SK-N-SH (cell line): ENCODE measurements at regions not wholly inside any gene's neighbourhood (a gene's known extent, or its start where the extent isn't known, plus 50 kb on each side); places are given as distances from the start of the nearest gene placed in this dataset.

Experiments
- CTCF ChIA-PET: fragments of 300-600, 350-600 bp; formaldehyde crosslinking; extraction: SDS; loops from one replicate; lab custom pipeline; 2021; lab: Yijun Ruan, JAX
- POLR2A ChIA-PET: fragments of 350-600 bp; sonication (Branson Sonifier 250); formaldehyde crosslinking; extraction: SDS; loops from one replicate; lab custom pipeline; 2020; ENCODE audit warnings: antibody characterized with exemption, inconsistent platforms; lab: Yijun Ruan, JAX
- DNase-seq: peaks from one replicate; pipeline ENCODE4 v3.0.0; 2012
- H2AFZ ChIP-seq: fragments of 200-600 bp; sonication (generic); 2 replicates; pipeline ENCODE4 v1.8.1; 2016; ENCODE audit warnings: antibody characterized with exemption, mild to moderate bottlenecking, low read depth
- H3F3A ChIP-seq: fragments of 200-600 bp; sonication (generic); replicated peaks from 2 replicates; pipeline ENCODE3; 2016; ENCODE audit warnings: antibody characterized with exemption, mild to moderate bottlenecking; ENCODE audit not compliant: insufficient read depth
- H3K27ac ChIP-seq, 2 experiments: fragments of 200-500 bp in 1 of 2; fragments of 200-600 bp in 1 of 2; sonication (Bioruptor generic) in 1 of 2; sonication (generic), shearing (Covaris generic) in 1 of 2; 2 replicates each; pipeline versions ENCODE4 v1.5.1 to v1.6.1; 2014 to 2016; ENCODE audit warnings: low read depth in 2 of 2, inconsistent platforms in 1 of 2, low read length in 1 of 2, mild to moderate bottlenecking in 1 of 2, mixed read lengths in 1 of 2
- H3K27me3 ChIP-seq: fragments of 200-600 bp; sonication (generic), shearing (Covaris generic); 2 replicates; pipeline ENCODE4 v1.6.1; 2016; ENCODE audit warnings: mixed run types; ENCODE audit not compliant: insufficient read depth
- H3K36me3 ChIP-seq, 2 experiments: fragments of 200-500 bp in 1 of 2; fragments of 200-600 bp in 1 of 2; sonication (Bioruptor generic) in 1 of 2; sonication (generic) in 1 of 2; replicated peaks in 1 of 2; 2 replicates each; pipeline versions ENCODE3 to v1.5.1; 2014 to 2016; ENCODE audit warnings: low read length in 1 of 2, mild to moderate bottlenecking in 1 of 2; ENCODE audit not compliant: insufficient read depth in 2 of 2, control insufficient read depth in 1 of 2
- H3K4me1 ChIP-seq, 2 experiments: fragments of 200-500 bp in 1 of 2; fragments of 200-600 bp in 1 of 2; sonication (Bioruptor generic) in 1 of 2; sonication (generic), shearing (Covaris generic) in 1 of 2; 2 replicates each; pipeline versions ENCODE4 v1.5.1 to v1.6.1; 2014 to 2016; ENCODE audit warnings: low read depth in 1 of 2, low read length in 1 of 2, mixed run types in 1 of 2; ENCODE audit not compliant: insufficient read depth in 2 of 2, control insufficient read depth in 1 of 2
- H3K4me2 ChIP-seq: fragments of 200-600 bp; sonication (generic), shearing (Covaris generic); 2 replicates; pipeline ENCODE4 v1.6.1; 2017; ENCODE audit warnings: mixed run types
- H3K4me3 ChIP-seq, 2 experiments: fragments of 200-500 bp in 1 of 2; fragments of 200-600 bp in 1 of 2; sonication (Bioruptor generic) in 1 of 2; sonication (generic), shearing (Covaris generic) in 1 of 2; 2 replicates each; pipeline versions ENCODE4 v1.5.1 to v1.8.1; 2014 to 2016; ENCODE audit warnings: low read depth in 2 of 2, inconsistent platforms in 1 of 2, low read length in 1 of 2, mild to moderate bottlenecking in 1 of 2, mixed read lengths in 1 of 2, moderate library complexity in 1 of 2
- H3K79me2 ChIP-seq: fragments of 200-600 bp; sonication (generic); 2 replicates; pipeline ENCODE4 v1.8.1; 2017; ENCODE audit warnings: mild to moderate bottlenecking; ENCODE audit not compliant: insufficient read depth
- H3K9ac ChIP-seq: fragments of 200-600 bp; sonication (generic); 2 replicates; pipeline ENCODE4 v1.6.1; 2017; ENCODE audit warnings: mixed run types
- H3K9me2 ChIP-seq: fragments of 200-600 bp; sonication (generic); 2 replicates; pipeline ENCODE4 v1.6.1; 2017; ENCODE audit warnings: mixed run types
- H3K9me3 ChIP-seq: fragments of 200-600 bp; sonication (generic); 2 replicates; pipeline ENCODE4 v1.6.1; 2017; ENCODE audit warnings: mixed run types, mild to moderate bottlenecking, moderate library complexity
- H4K20me1 ChIP-seq: fragments of 200-600 bp; sonication (generic); 2 replicates; pipeline ENCODE4 v1.6.1; 2017; ENCODE audit warnings: mild to moderate bottlenecking, mixed run types; ENCODE audit not compliant: insufficient read depth
- ELF1 ChIP-seq: IDR thresholded peaks from 2 replicates; pipeline ENCODE4 v1.4.0; 2012
- EP300 ChIP-seq, 2 experiments: IDR thresholded peaks; 2 replicates each; pipeline versions ENCODE4 v1.4.0 to v1.6.1; 2012; ENCODE audit warnings: borderline replicate concordance in 1 of 2, low read depth in 1 of 2, low read length in 1 of 2
- EZH2phosphoT487 ChIP-seq: fragments of 200-600 bp; sonication (generic); IDR thresholded peaks from 2 replicates; pipeline ENCODE4 v1.6.1; 2017; ENCODE audit warnings: low read depth, mixed run types, mild to moderate bottlenecking, antibody characterized with exemption, moderate library complexity, borderline replicate concordance
- FOSL2 ChIP-seq: IDR thresholded peaks from 2 replicates; pipeline ENCODE4 v1.4.0; 2012; ENCODE audit warnings: low read depth, mild to moderate bottlenecking, moderate library complexity, borderline replicate concordance
- GABPA ChIP-seq: IDR thresholded peaks from 2 replicates; pipeline ENCODE4 v1.4.0; 2012; ENCODE audit warnings: low read depth, mild to moderate bottlenecking
- JUND ChIP-seq: IDR thresholded peaks from 2 replicates; pipeline ENCODE4 v1.4.0; 2012
- MXI1 ChIP-seq: IDR thresholded peaks from 2 replicates; pipeline ENCODE4 v1.6.1; 2012; ENCODE audit warnings: mild to moderate bottlenecking, low read depth, low read length, improper control_type of control experiment
- NFIC ChIP-seq: IDR thresholded peaks from 2 replicates; pipeline ENCODE4 v1.4.0; 2012; ENCODE audit warnings: borderline replicate concordance
- NRF1 ChIP-seq: IDR thresholded peaks from 2 replicates; pipeline ENCODE4 v1.6.1; 2012; ENCODE audit warnings: low read depth, mild to moderate bottlenecking, low read length
- POLR2AphosphoS5 ChIP-seq: IDR thresholded peaks from 2 replicates; pipeline ENCODE4 v1.6.1; 2012; ENCODE audit warnings: low read depth, low read length
- RAD21 ChIP-seq: IDR thresholded peaks from 2 replicates; pipeline ENCODE4 v1.6.1; 2012; ENCODE audit warnings: mild to moderate bottlenecking, low read length
- RCOR1 ChIP-seq: fragments of 150-350 bp; IDR thresholded peaks from 2 replicates; pipeline ENCODE4 v1.6.1; 2017; ENCODE audit warnings: antibody characterized with exemption, low read length
- RFX5 ChIP-seq: IDR thresholded peaks from 2 replicates; pipeline ENCODE4 v1.6.1; 2012; ENCODE audit warnings: mild to moderate bottlenecking, improper control_type of control experiment, low read length
- SIN3A ChIP-seq: IDR thresholded peaks from 2 replicates; pipeline ENCODE4 v1.6.1; 2012; ENCODE audit warnings: low read depth, mild to moderate bottlenecking, low read length, moderate library complexity, borderline replicate concordance
- SMC3 ChIP-seq: IDR thresholded peaks from 2 replicates; pipeline ENCODE4 v1.6.1; 2012; ENCODE audit warnings: low read depth, low read length, improper control_type of control experiment
- TAF1 ChIP-seq: IDR thresholded peaks from 2 replicates; pipeline ENCODE4 v1.6.1; 2012; ENCODE audit warnings: low read depth, mild to moderate bottlenecking, low read length, moderate library complexity, borderline replicate concordance
- TCF12 ChIP-seq: IDR thresholded peaks from 2 replicates; pipeline ENCODE4 v1.4.0; 2012
- YY1 ChIP-seq: IDR thresholded peaks from 2 replicates; pipeline ENCODE4 v1.4.0; 2012; ENCODE audit warnings: low read depth, mild to moderate bottlenecking
- WGBS: methylation state at CpG from one replicate; pipeline ENCODE4 v1.1.6; 2017; ENCODE audit warnings: low lambda C conversion rate; 5-methylcytosine and 5-hydroxymethylcytosine counted together
- TF ChIP-seq, protein P1 (sequence below): IDR thresholded peaks from 2 replicates; pipeline ENCODE4 v1.6.1; 2012; ENCODE audit warnings: mild to moderate bottlenecking, low read depth, low read length, moderate library complexity
- TF ChIP-seq, protein P2 (sequence below): fragments of 150-350 bp; IDR thresholded peaks from 2 replicates; pipeline ENCODE4 v1.6.1; 2016; ENCODE audit warnings: mild to moderate bottlenecking, low read depth, low read length
- TF ChIP-seq, protein P3 (sequence below): IDR thresholded peaks from 2 replicates; pipeline ENCODE4 v1.4.0; 2012; ENCODE audit warnings: low read depth, borderline replicate concordance
- TF ChIP-seq, protein P4 (sequence below): IDR thresholded peaks from 2 replicates; pipeline ENCODE4 v1.4.0; 2012; ENCODE audit warnings: low read depth

DNA sequence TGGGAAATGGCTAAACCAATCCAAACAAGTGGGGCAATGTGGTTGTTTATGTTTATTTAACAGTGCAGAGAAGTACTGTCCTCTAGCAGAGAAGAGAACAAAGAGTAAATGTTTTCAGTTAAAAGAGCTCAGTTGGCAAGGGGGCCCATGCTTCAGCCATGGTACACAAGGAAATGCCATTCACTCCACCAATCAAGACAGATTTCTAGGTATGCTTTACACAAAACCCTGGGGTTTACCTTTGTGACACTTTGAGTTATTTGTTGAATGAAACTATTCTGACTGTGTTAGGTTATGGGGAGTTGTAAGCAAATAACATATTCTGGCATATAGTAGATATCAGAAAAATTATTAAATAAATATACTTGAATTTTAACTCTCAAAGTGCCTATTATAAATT is 228.5 kb upstream of the MME start:
- ChIA-PET POLR2A (no interaction called here), CTCF (interaction anchor here (0.9 kb wide), 1 partner anchor 22 kb away, joined by 3 read pairs; no protein-coding TSS in a partner anchor)
- Histone ChIP-seq H3K4me3 (no peak overlapping the region), H3F3A (no peaks in the 10 kb centered on the region), H3K27ac (no peak overlapping the region), H3K9me3 (no peaks in the 10 kb centered on the region), H4K20me1 (no peaks in the 10 kb centered on the region), H3K36me3 (no peaks in the 10 kb centered on the region), H3K79me2 (no peaks in the 10 kb centered on the region), H2AFZ (no peak overlapping the region), H3K9me2 (no peaks in the 10 kb centered on the region), H3K27me3 (no peaks in the 10 kb centered on the region), H3K4me1 (no peaks in the 10 kb centered on the region), H3K4me2 (no peak overlapping the region), H3K9ac (no peak overlapping the region)
- no peak for DNase-seq
- no peak for TF ChIP-seq NRF1
- no peak for TF ChIP-seq JUND
- TF ChIP-seq, protein P1, sequence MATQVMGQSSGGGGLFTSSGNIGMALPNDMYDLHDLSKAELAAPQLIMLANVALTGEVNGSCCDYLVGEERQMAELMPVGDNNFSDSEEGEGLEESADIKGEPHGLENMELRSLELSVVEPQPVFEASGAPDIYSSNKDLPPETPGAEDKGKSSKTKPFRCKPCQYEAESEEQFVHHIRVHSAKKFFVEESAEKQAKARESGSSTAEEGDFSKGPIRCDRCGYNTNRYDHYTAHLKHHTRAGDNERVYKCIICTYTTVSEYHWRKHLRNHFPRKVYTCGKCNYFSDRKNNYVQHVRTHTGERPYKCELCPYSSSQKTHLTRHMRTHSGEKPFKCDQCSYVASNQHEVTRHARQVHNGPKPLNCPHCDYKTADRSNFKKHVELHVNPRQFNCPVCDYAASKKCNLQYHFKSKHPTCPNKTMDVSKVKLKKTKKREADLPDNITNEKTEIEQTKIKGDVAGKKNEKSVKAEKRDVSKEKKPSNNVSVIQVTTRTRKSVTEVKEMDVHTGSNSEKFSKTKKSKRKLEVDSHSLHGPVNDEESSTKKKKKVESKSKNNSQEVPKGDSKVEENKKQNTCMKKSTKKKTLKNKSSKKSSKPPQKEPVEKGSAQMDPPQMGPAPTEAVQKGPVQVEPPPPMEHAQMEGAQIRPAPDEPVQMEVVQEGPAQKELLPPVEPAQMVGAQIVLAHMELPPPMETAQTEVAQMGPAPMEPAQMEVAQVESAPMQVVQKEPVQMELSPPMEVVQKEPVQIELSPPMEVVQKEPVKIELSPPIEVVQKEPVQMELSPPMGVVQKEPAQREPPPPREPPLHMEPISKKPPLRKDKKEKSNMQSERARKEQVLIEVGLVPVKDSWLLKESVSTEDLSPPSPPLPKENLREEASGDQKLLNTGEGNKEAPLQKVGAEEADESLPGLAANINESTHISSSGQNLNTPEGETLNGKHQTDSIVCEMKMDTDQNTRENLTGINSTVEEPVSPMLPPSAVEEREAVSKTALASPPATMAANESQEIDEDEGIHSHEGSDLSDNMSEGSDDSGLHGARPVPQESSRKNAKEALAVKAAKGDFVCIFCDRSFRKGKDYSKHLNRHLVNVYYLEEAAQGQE, result no peak

DNA sequence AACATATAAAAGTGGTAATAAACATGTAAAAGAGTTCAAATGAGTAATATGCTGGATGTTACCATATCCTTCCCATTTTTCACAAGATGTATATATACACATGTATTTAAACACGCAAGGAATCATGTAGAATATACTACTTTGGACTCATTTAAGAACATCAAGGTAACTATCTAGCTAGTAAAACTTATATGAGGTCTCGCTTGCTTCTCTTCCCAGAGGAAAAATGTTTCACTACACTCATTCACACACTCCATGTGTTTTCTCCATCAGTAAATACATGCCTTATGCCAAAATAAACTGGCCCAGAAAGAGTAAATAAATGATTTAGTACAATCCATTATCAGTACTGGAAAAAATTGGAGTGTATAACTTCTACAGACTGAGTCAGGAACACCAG is 229.2 kb upstream of the MME start:
- CTCF ChIA-PET, result interaction anchor here (0.9 kb wide), 1 partner anchor 22 kb away, joined by 3 read pairs; no protein-coding TSS in a partner anchor
- H3K4me1 ChIP-seq, result no peaks in the 10 kb centered on the region
- POLR2A ChIA-PET, result no interaction called here
- TF ChIP-seq SIN3A, result no peak
- no peak for TF ChIP-seq FOSL2
- no peak for TF ChIP-seq RAD21
- no peak for TF ChIP-seq RCOR1
- no peak for TF ChIP-seq GABPA
- TF ChIP-seq NFIC, result no peak
- TF ChIP-seq EP300 (IDR thresholded peaks at IDR 0.05; ENCODE audit: borderline replicate concordance in 1 of 2, low read depth in 1 of 2, low read length in 1 of 2), result no peak
- no peak for TF ChIP-seq YY1
- TF ChIP-seq, protein P2, sequence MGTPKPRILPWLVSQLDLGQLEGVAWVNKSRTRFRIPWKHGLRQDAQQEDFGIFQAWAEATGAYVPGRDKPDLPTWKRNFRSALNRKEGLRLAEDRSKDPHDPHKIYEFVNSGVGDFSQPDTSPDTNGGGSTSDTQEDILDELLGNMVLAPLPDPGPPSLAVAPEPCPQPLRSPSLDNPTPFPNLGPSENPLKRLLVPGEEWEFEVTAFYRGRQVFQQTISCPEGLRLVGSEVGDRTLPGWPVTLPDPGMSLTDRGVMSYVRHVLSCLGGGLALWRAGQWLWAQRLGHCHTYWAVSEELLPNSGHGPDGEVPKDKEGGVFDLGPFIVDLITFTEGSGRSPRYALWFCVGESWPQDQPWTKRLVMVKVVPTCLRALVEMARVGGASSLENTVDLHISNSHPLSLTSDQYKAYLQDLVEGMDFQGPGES, result no peak
- TF ChIP-seq EZH2phosphoT487, result no peak
- TF ChIP-seq MXI1, result no peak
- TF ChIP-seq SMC3, result no peak
- no peak for TF ChIP-seq NRF1
- TF ChIP-seq, protein P3, sequence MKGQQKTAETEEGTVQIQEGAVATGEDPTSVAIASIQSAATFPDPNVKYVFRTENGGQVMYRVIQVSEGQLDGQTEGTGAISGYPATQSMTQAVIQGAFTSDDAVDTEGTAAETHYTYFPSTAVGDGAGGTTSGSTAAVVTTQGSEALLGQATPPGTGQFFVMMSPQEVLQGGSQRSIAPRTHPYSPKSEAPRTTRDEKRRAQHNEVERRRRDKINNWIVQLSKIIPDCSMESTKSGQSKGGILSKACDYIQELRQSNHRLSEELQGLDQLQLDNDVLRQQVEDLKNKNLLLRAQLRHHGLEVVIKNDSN, result no peak
- TF ChIP-seq, protein P4, sequence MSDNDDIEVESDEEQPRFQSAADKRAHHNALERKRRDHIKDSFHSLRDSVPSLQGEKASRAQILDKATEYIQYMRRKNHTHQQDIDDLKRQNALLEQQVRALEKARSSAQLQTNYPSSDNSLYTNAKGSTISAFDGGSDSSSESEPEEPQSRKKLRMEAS, result no peak
- no peak for TF ChIP-seq TAF1
- no peak for TF ChIP-seq ELF1
- no peak for TF ChIP-seq RFX5
- TF ChIP-seq TCF12, result no peak
- TF ChIP-seq POLR2AphosphoS5, result no peak
- TF ChIP-seq, all 33 proteins: peak for 0
- no peak for DNase-seq
- Histone ChIP-seq H2AFZ (no peak overlapping the region), H3K36me3 (no peaks in the 10 kb centered on the region), H3K27me3 (no peaks in the 10 kb centered on the region), H3K9ac (no peak overlapping the region), H3K9me3 (no peaks in the 10 kb centered on the region), H3F3A (no peaks in the 10 kb centered on the region), H3K4me2 (no peak overlapping the region), H3K27ac (no peak overlapping the region), H4K20me1 (no peaks in the 10 kb centered on the region), H3K79me2 (no peaks in the 10 kb centered on the region), H3K4me3 (no peak overlapping the region), H3K9me2 (no peaks in the 10 kb centered on the region)
- WGBS, result 41% methylated on average over 2 of the region's 2 CpGs
